ENCODE measurements at regions not wholly inside any gene's neighbourhood (a gene's known extent, or its start where the extent isn't known, plus 50 kb on each side); places are given as distances from the start of the nearest gene placed in this dataset.

GRCh38 chr1:143689781-143690180, 282.0 kb downstream of the FAM72C start:
- Histone ChIP-seq H3K4me1 (no peaks in the 10 kb centered on the region), H3K4me3 (no peak overlapping the region), H3K36me3 (no peaks in the 10 kb centered on the region), H3K27ac (no peak overlapping the region), H3K9me3 (no peaks in the 10 kb centered on the region), H3K27me3 (replicated peaks in 1 of 7) (peaks cover 0 to 42% (median 17%) of the 10 kb centered on the region in 7 donors)
- WGBS, 5 donors: 70 to 80% (median 74%) methylated on average over 4 of the region's 4 CpGs
- TF ChIP-seq POLR2AphosphoS5 (IDR thresholded peaks at IDR 0.05) (no peak), POLR2A (IDR thresholded peaks at IDR 0.05) (no peak), CTCF (IDR thresholded peaks at IDR 0.05 in 8 of 11, conservative IDR thresholded peaks at IDR 0.05 in 3 of 11) (no peak)
- intact Hi-C loops (cut with DNase I; ENCODE audit: low total_unique reads): no loop called here
- DNase-seq: no peak

- intact Hi-C loops (cut with DNase I; ENCODE audit: low total_unique reads): no loop called here
- Histone ChIP-seq H3K4me3 (no peak overlapping the region), H3K36me3 (no peaks in the 10 kb centered on the region), H3K27ac (no peak overlapping the region), H3K4me1 (no peaks in the 10 kb centered on the region), H3K9me3 (peaks cover 0 to 10% (median 0%) of the 10 kb centered on the region in 8 donors), H3K27me3 (replicated peaks in 1 of 7) (peaks cover 0 to 22% (median 0%) of the 10 kb centered on the region in 7 donors)
- WGBS, 5 donors: 90 to 93% (median 91%) methylated on average over 14 of the region's 14 CpGs
- TF ChIP-seq CTCF (IDR thresholded peaks at IDR 0.05 in 8 of 11, conservative IDR thresholded peaks at IDR 0.05 in 3 of 11): no peak
- no peak for TF ChIP-seq POLR2AphosphoS5 (IDR thresholded peaks at IDR 0.05)
- no peak for DNase-seq
These were observed 291.5 kb downstream of the FAM72C start for GRCh38 chr1:143680304-143680703.

GRCh38 chr1:143672983-143673382, 298.8 kb downstream of the FAM72C start:
- no peak for TF ChIP-seq POLR2AphosphoS5 (IDR thresholded peaks at IDR 0.05)
- TF ChIP-seq POLR2A (IDR thresholded peaks at IDR 0.05): no peak
- no peak for TF ChIP-seq CTCF (IDR thresholded peaks at IDR 0.05 in 8 of 11, conservative IDR thresholded peaks at IDR 0.05 in 3 of 11)
- H3K4me1 ChIP-seq: no peaks in the 10 kb centered on the region
- H3K27me3 ChIP-seq (replicated peaks in 1 of 7): peaks cover 0 to 20% (median 0%) of the 10 kb centered on the region in 7 donors
- no peak overlapping the region for H3K27ac ChIP-seq
- peaks cover 0 to 37% (median 11%) of the 10 kb centered on the region in 8 donors for H3K9me3 ChIP-seq
- H3K36me3 ChIP-seq: no peaks in the 10 kb centered on the region
- DNase-seq: no peak
- 61 to 89% (median 75%) methylated on average over 2 of the region's 2 CpGs for WGBS, 5 donors
- H3K4me3 ChIP-seq: no peak overlapping the region
- intact Hi-C loops (cut with DNase I; ENCODE audit: low total_unique reads): no loop called here

GRCh38 chr1:143667730-143668129, 304.1 kb downstream of the FAM72C start:
- Histone ChIP-seq H3K4me1 (no peaks in the 10 kb centered on the region), H3K9me3 (peaks cover 0 to 45% (median 10%) of the 10 kb centered on the region in 8 donors), H3K4me3 (no peak overlapping the region), H3K27ac (no peak overlapping the region), H3K36me3 (no peaks in the 10 kb centered on the region), H3K27me3 (replicated peaks in 1 of 7) (peaks cover 0 to 48% (median 15%) of the 10 kb centered on the region in 7 donors)
- DNase-seq: no peak
- TF ChIP-seq POLR2A (IDR thresholded peaks at IDR 0.05) (no peak), CTCF (IDR thresholded peaks at IDR 0.05 in 8 of 11, conservative IDR thresholded peaks at IDR 0.05 in 3 of 11) (no peak), POLR2AphosphoS5 (IDR thresholded peaks at IDR 0.05) (no peak)
- intact Hi-C loops (cut with DNase I; ENCODE audit: low total_unique reads): no loop called here
- 25 to 63% (median 33%) methylated on average over 6 to 24 of the region's 24 CpGs for WGBS, 5 donors
